Right atrium auricular region (tissue), 2 donors: ENCODE measurements at regions not wholly inside any gene's neighbourhood (a gene's known extent, or its start where the extent isn't known, plus 50 kb on each side); places are given as distances from the start of the nearest gene placed in this dataset.

Source experiments
- DNase-seq: peaks from one replicate; pipeline ENCODE4 v3.0.0-alpha.2; 2019; ENCODE audit warnings: low spot score
- H3K27ac ChIP-seq, 2 donors: fragments of 200-600 bp; sonication (generic); 1 replicate in 1 of 2; 2 replicates in 1 of 2; pipeline ENCODE4 v1.5.1; 2016 to 2019
- H3K27me3 ChIP-seq, 2 donors: fragments of 200-600 bp; sonication (generic); one replicate each; pipeline versions ENCODE4 v1.5.1 to v1.6.0; 2017 to 2019
- H3K36me3 ChIP-seq: fragments of 200-600 bp; sonication (generic); one replicate; pipeline ENCODE4 v1.5.1; 2016
- H3K4me1 ChIP-seq, 2 donors: fragments of 200-600 bp; sonication (generic); one replicate each; pipeline versions ENCODE4 v1.5.1 to v1.6.0; 2017 to 2019
- H3K4me3 ChIP-seq, 2 donors: fragments of 200-600 bp; sonication (generic); 1 replicate in 1 of 2; 2 replicates in 1 of 2; pipeline ENCODE4 v1.5.1; 2017 to 2019; ENCODE audit warnings: mild to moderate bottlenecking in 1 of 2, moderate library complexity in 1 of 2
- H3K9me3 ChIP-seq, 2 donors: fragments of 200-600 bp; sonication (generic); one replicate each; pipeline ENCODE4 v1.5.1; 2019
- TF ChIP-seq, protein P1 (sequence below), 2 donors: fragments of 200-600 bp; sonication (generic); IDR thresholded peaks; one replicate each; pipeline ENCODE4 v1.5.1; 2019; ENCODE audit warnings: antibody characterized with exemption in 2 of 2

DNA sequence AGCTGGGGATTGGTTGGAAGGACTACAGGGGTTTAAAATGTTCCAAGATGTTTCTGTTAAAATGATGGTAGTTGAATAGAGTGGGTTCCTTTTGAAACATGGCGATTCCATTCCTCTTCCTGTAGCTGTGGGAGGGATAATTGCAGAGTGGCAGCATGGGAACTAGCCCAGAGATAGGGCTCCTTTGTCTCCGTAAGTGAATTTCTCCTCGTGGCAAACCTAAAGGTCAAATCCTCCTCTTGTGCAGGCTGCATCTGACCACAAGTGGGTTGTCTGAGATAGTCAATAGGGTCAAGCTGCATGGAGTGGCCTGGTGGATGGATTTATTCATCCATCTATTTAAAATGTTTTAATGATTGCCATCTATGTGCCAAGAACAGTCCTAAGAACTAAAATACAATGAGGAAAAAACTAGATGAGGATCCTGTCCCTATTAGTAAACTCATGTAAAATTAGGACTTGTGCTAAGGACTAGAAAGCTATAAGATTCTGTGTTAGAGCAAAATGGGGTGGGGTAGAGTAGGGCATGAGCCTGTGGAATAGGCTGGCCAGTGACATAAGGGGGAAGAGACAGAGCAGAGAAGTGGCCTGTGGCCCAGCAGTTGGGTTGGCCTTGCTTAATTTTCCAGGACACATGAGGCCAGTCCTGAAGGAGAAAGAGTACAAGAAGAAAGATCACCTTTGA, 89.1 kb upstream of the IVNS1ABP start:
- no peak for DNase-seq
- Histone ChIP-seq H3K27me3 (no peaks in the 10 kb centered on the region), H3K36me3 (no peaks in the 10 kb centered on the region), H3K27ac (no peak overlapping the region), H3K4me3 (no peak overlapping the region), H3K4me1 (no peaks in the 10 kb centered on the region), H3K9me3 (no peaks in the 10 kb centered on the region)
- TF ChIP-seq, protein P1, sequence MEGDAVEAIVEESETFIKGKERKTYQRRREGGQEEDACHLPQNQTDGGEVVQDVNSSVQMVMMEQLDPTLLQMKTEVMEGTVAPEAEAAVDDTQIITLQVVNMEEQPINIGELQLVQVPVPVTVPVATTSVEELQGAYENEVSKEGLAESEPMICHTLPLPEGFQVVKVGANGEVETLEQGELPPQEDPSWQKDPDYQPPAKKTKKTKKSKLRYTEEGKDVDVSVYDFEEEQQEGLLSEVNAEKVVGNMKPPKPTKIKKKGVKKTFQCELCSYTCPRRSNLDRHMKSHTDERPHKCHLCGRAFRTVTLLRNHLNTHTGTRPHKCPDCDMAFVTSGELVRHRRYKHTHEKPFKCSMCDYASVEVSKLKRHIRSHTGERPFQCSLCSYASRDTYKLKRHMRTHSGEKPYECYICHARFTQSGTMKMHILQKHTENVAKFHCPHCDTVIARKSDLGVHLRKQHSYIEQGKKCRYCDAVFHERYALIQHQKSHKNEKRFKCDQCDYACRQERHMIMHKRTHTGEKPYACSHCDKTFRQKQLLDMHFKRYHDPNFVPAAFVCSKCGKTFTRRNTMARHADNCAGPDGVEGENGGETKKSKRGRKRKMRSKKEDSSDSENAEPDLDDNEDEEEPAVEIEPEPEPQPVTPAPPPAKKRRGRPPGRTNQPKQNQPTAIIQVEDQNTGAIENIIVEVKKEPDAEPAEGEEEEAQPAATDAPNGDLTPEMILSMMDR (IDR thresholded peaks at IDR 0.05), result no peak

DNA sequence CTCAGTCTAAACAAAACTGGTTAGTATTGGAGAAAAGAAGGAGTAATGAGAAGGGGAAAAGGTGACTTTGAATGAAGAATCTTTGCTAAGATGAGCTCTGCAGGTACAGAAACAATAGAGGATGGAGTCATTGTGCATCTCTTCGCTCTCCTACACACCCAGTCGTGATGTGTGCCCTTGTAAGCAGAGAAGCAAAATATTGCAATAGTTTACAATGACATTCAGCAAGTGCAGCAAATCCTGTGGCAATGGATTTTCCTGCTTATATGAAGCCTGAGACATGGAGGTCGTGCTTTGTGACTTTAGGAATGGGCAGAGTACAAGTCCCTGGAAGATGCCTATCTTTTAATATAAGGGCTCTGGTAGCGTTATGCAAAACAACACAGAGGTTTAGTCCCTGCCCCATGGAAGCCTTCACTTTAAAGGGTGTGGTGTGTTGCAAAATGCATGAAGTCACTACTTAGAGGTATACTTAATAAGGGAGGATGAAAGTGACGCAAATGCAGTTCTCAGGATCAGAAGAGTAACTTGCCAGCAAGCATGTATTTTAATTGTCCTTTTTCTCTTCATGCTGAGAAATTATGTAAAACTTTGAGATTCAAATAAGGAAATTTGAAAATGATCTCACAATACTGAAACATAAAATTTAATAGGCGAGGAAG, 88.0 kb upstream of the IVNS1ABP start:
- no peak overlapping the region for H3K27ac ChIP-seq
- TF ChIP-seq, protein P1 (IDR thresholded peaks at IDR 0.05), result no peak

DNA sequence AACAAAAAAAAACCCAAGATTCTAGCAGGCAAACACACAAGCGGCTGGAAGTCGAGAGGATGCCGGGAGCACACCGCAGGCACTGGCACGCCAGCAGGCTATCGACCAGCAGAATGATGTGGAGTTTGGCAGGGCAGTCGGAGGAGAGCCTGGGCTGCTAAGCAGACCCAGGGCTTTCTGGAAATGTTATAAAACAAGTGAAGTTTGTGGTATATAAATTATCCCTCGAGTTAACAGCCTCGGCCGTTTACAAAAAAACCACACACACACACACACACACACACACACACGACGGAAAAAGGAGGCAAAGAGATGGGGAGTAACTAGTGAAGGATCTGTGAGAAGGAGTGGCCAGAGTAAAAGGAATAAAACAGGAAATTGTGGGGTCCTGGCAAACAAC, 87.2 kb upstream of the IVNS1ABP start:
- Histone ChIP-seq H3K27ac (no peak overlapping the region), H3K4me1 (no peaks in the 10 kb centered on the region), H3K36me3 (no peaks in the 10 kb centered on the region), H3K27me3 (no peaks in the 10 kb centered on the region), H3K9me3 (no peaks in the 10 kb centered on the region), H3K4me3 (peak overlapping the region in 1 of 2 donors; percentile 25)
- TF ChIP-seq, protein P1 (IDR thresholded peaks at IDR 0.05), result no peak
- no peak for DNase-seq

More for the DNA sequence above, 88.0 kb upstream of the IVNS1ABP start:
- no peak for DNase-seq
- H3K4me1 ChIP-seq, result no peaks in the 10 kb centered on the region
- H3K27me3 ChIP-seq, result no peaks in the 10 kb centered on the region
- H3K9me3 ChIP-seq, result no peaks in the 10 kb centered on the region
- no peak overlapping the region for H3K4me3 ChIP-seq
- H3K36me3 ChIP-seq, result no peaks in the 10 kb centered on the region

DNA sequence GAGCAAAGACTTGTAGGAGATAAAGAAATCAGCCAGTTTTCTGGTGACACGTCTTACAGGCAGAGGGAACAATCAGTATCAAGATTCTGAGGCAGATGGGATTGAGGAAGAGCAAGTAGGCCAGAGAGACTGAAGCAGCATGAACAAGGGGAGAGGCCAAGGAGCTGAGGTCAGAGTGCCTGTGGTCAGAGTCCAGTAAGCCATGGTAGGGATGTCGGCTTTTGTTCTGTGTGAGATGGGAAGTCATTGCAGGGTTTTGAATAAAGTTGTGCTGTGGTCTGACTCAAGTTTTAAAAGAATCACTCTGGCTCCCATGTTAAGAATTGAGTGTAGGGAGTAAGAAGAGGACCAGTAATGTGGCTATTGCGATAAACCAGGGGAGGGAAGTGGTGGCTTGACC, 85.9 kb upstream of the IVNS1ABP start:
- no peaks in the 10 kb centered on the region for H3K9me3 ChIP-seq
- no peak for DNase-seq
- H3K4me3 ChIP-seq, result no peak overlapping the region
- no peaks in the 10 kb centered on the region for H3K36me3 ChIP-seq
- TF ChIP-seq, protein P1 (IDR thresholded peaks at IDR 0.05), result no peak
- no peaks in the 10 kb centered on the region for H3K4me1 ChIP-seq
- no peak overlapping the region for H3K27ac ChIP-seq
- no peaks in the 10 kb centered on the region for H3K27me3 ChIP-seq

DNA sequence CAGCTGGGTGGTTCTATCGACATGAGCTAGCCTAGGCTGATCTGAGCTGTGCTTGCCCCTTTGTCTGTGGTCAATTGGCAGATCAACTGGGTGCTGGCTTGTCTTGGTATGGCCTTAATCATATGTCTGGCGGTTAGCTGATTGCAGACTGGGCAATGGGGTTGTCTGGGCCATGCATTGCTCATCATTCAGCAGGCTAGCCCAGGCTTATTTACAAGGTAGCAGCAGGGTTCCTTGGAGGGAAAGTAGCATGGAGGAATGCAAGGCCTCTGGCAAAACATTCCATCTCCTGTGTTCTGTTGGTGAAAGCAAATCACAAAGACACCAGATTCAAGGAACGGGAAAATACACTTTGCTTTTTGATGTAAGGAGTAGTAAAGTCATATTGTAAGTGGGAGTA, 84.0 kb upstream of the IVNS1ABP start:
- DNase-seq, result no peak
- Histone ChIP-seq H3K36me3 (no peaks in the 10 kb centered on the region), H3K9me3 (no peaks in the 10 kb centered on the region), H3K27ac (no peak overlapping the region), H3K4me1 (no peaks in the 10 kb centered on the region), H3K4me3 (no peak overlapping the region), H3K27me3 (no peaks in the 10 kb centered on the region)
- TF ChIP-seq, protein P1 (IDR thresholded peaks at IDR 0.05), result no peak
